Hematopoietic multipotent progenitor cell treated with erythropoietin and hydrocortisone succinate and interleukin-3 and kit ligand, for 6 days (in vitro differentiated cells): ENCODE measurements at regions not wholly inside any gene's neighbourhood (a gene's known extent, or its start where the extent isn't known, plus 50 kb on each side); places are given as distances from the start of the nearest gene placed in this dataset.
"Not testable (repeated sequence)": the region's sequence is repeated elsewhere in the genome, so short reads cannot be mapped to it uniquely, and the experiment has no call there.

ENCODE experiments used
- DNase-seq: peaks from one replicate; pipeline ENCODE4 v3.0.0-alpha.2; 2015

- no peak for DNase-seq
These were observed 482.4 kb upstream of the CAMK1G start for GRCh38 chr1:209101106-209101505.

GRCh38 chr1:209102120-209102519 lies 481.4 kb upstream of the CAMK1G start:
- no peak for DNase-seq

- DNase-seq, result no peak
These were observed 481.0 kb upstream of the CAMK1G start for GRCh38 chr1:209102531-209102930.

- no peak for DNase-seq
These were observed 480.4 kb upstream of the CAMK1G start for GRCh38 chr1:209103092-209103491.

- DNase-seq, result no peak
These were observed 478.9 kb upstream of the CAMK1G start for GRCh38 chr1:209104646-209105045.

GRCh38 chr1:209105701-209106100 lies 477.8 kb upstream of the CAMK1G start:
- no peak for DNase-seq

GRCh38 chr1:209106237-209106741 lies 477.2 kb upstream of the CAMK1G start:
- DNase-seq, result no peak

- no peak for DNase-seq
These were observed 476.7 kb upstream of the CAMK1G start for GRCh38 chr1:209106861-209107260.

- DNase-seq, result no peak
These were observed 476.0 kb upstream of the CAMK1G start for GRCh38 chr1:209107535-209107934.

GRCh38 chr1:209109001-209109785 lies 474.3 kb upstream of the CAMK1G start:
- DNase-seq, result peak; percentile 1

- DNase-seq, result no peak
These were observed 470.0 kb upstream of the CAMK1G start for GRCh38 chr1:209113521-209113920.

- DNase-seq, result no peak
These were observed 466.8 kb upstream of the CAMK1G start for GRCh38 chr1:209116705-209117104.

- DNase-seq, result no peak
These were observed 459.9 kb upstream of the CAMK1G start for GRCh38 chr1:209123601-209124000.

GRCh38 chr1:209129091-209129490 lies 454.4 kb upstream of the CAMK1G start:
- not testable (repeated sequence) for DNase-seq

GRCh38 chr1:209130886-209131285 lies 452.6 kb upstream of the CAMK1G start:
- DNase-seq, result no peak

GRCh38 chr1:209132736-209133467 lies 450.6 kb upstream of the CAMK1G start:
- DNase-seq, result no peak

GRCh38 chr1:209134001-209134400 lies 449.5 kb upstream of the CAMK1G start:
- no peak for DNase-seq

GRCh38 chr1:209143916-209144315 lies 439.6 kb upstream of the CAMK1G start:
- no peak for DNase-seq

GRCh38 chr1:209150114-209150513 lies 433.4 kb upstream of the CAMK1G start:
- DNase-seq, result peak; percentile 69

- DNase-seq, result no peak
These were observed 430.1 kb upstream of the CAMK1G start for GRCh38 chr1:209153411-209153810.

- DNase-seq, result no peak
These were observed 428.6 kb upstream of the CAMK1G start for GRCh38 chr1:209154912-209155311.

- DNase-seq, result no peak
These were observed 428.0 kb upstream of the CAMK1G start for GRCh38 chr1:209155546-209155945.

GRCh38 chr1:209156991-209157390 lies 426.5 kb upstream of the CAMK1G start:
- no peak for DNase-seq
